Epithelial cell of esophagus (primary cell): ENCODE measurements at regions not wholly inside any gene's neighbourhood (a gene's known extent, or its start where the extent isn't known, plus 50 kb on each side); places are given as distances from the start of the nearest gene placed in this dataset.
"Not testable (repeated sequence)": the region's sequence is repeated elsewhere in the genome, so short reads cannot be mapped to it uniquely, and the experiment has no call there.

Source experiments
- DNase-seq: peaks from one replicate; pipeline ENCODE4 v3.0.0; 2010; ENCODE audit warnings: low read depth
- H3K4me3 ChIP-seq: 2 replicates; pipeline ENCODE4 v1.5.1; 2011; ENCODE audit warnings: mild to moderate bottlenecking, low read length, control low read depth
- CTCF ChIP-seq: IDR thresholded peaks from 2 replicates; pipeline ENCODE4 v1.5.1; 2011; ENCODE audit warnings: low read depth, mild to moderate bottlenecking, low read length, control low read depth, inconsistent platforms; ENCODE audit not compliant: insufficient read depth; ENCODE audit errors: missing control alignments

GRCh38 chr3:81214631-81215030, 546.8 kb downstream of the GBE1 start:
- no peak for TF ChIP-seq CTCF
- no peak overlapping the region for H3K4me3 ChIP-seq
- no peak for DNase-seq

DNA sequence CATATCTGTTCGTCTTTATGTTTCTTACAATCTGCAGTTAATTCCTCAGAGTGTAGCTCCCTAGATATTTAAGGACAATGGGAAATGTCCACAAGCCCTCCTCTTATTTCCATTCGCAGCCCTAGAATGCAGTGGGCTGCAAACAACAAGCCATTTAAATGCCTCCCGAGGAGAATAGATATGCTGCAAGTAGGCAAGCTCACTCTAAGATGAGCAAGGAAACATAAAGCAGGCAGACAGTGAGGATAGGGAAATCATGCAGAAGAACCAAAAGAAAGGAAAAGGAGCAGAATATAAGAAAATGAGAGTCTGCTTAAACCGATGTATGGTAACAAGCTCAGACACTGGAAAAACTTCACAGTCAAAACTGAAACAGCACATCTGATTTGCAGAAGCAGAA, 561.9 kb downstream of the GBE1 start:
- DNase-seq: no peak
- no peak for TF ChIP-seq CTCF
- H3K4me3 ChIP-seq: no peak overlapping the region

DNA sequence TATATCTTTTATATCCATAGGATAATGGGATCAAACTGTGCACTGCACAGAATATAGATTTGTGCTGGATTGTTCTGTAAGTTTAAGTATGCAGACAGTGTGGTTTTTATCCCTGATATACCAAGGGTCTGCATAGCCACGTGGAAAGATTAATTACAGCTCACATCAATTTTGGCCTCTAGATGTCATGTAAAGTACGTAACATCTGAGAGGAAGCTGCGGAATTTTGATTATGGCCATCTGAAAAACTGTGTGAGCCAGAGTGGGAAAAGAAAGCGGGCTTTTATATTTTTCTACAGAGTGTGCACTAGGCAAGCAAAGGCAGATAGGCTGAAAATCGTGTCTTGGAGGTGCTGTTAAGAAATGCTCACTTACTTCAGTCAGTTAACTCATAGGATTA, 562.7 kb downstream of the GBE1 start:
- DNase-seq: no peak
- no peak for TF ChIP-seq CTCF
- H3K4me3 ChIP-seq: no peak overlapping the region

- no peak overlapping the region for H3K4me3 ChIP-seq
- DNase-seq: no peak
- TF ChIP-seq CTCF: no peak
Measured at GRCh38 chr3:81198216-81198615, 563.2 kb downstream of the GBE1 start.

- DNase-seq: no peak
- TF ChIP-seq CTCF: no peak
- no peak overlapping the region for H3K4me3 ChIP-seq
Measured at GRCh38 chr3:81197386-81197785, 564.1 kb downstream of the GBE1 start.

DNA sequence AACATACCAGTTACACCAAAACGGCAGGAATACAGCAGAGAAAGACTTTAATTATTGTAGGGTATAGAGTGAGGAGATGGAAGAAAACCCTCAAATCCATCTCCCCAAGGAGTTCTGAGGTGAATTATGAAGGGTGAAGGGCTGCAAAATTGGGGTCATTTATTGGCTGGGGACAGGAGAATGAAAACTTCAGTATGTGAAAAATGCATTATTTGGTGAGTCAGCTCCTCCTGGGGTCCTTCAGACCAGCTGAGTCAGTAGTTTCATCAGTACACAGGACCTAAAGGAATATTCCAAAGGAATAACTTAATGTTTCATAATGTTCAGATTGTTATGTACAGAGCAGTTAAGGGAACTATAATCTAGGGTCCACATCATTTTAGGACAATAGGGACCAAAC, 566.0 kb downstream of the GBE1 start:
- no peak overlapping the region for H3K4me3 ChIP-seq
- no peak for DNase-seq
- TF ChIP-seq CTCF: no peak

DNA sequence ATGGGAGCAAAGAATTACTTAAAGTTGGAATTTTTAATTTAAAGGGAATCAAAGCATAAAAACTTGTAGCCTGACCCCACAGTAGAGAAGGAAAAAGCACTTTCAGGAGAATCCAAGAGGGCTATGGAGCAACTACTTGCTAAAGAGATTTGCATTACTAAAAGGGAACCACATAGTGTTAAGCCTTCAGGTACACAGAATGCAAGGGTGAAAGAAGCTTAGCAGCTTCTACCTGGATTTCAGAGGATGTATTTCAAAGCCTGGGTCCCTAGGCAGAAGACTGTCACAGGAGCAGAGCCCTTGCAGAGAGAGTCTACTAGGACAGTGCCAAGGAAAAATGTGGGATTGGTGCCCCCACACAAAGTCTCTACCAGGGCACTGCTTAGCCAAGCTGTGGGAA, 575.0 kb downstream of the GBE1 start:
- no peak overlapping the region for H3K4me3 ChIP-seq
- DNase-seq: no peak
- no peak for TF ChIP-seq CTCF

DNA sequence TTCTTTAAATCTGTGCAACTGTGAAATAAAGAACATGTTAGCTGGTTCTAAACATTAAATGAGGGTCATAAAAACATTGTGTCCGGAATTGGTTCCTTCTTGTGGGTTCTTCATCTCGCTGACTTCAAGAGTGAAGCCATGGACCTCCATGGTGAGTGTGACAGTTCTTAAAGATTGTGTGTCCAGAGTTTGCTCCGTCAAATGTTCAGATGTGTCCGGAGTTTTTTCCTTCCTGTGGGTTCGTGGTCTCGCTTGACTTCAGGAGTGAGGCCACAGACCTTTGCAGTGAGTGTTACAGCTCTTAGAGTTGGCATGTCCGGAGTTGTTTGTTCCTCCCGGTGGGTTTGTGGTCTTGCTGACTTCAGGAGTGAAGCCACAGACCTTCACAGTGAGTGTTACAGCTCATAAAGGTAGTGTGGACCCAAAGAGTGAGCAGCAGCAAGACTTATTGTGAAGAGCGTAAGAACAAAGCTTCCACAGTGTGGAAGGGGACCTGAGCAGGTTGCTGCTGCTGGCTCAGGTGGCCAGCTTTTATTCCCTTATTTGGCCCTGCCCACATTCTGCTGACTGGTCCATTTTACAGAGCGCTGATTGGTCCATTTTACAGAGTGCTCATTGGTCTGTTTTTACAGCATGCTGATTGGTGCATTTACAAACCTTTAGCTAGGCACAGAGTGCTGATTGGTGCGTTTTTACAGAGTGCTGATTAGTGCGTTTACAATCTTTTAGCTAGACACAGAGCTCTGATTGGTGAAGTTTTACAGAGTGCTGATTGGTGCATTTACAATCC, 579.2 kb downstream of the GBE1 start:
- DNase-seq: not testable (repeated sequence)

More for the DNA sequence above, 579.2 kb downstream of the GBE1 start:
- not testable (repeated sequence) for H3K4me3 ChIP-seq
